ENCODE measurements at regions not wholly inside any gene's neighbourhood (a gene's known extent, or its start where the extent isn't known, plus 50 kb on each side); places are given as distances from the start of the nearest gene placed in this dataset.

DNA sequence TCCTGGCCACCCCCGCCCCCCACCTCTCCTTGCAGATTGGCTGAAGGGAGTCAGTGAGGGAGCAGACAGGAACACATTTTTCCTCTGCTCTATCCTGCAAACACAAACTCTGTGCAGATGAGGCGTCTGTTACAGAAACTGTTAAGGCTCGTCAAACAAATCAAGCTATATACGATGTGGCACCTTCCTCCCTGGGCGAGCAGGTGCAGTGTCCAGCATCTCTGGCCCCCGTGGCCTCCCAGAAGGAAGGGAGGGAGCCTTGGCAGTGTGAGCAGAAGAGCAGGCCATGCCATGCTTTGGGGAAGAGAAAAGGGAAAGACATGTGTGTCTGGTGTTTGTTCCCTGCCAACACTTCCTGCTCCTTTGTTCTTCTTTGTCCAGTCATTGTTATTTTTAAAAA, 267.8 kb downstream of the UTP18 start:
- CTCF ChIA-PET: no interaction called here
- no peak for DNase-seq (ENCODE audit: extremely low spot score)
- POLR2A ChIA-PET: no interaction called here
- TF ChIP-seq, protein P1, sequence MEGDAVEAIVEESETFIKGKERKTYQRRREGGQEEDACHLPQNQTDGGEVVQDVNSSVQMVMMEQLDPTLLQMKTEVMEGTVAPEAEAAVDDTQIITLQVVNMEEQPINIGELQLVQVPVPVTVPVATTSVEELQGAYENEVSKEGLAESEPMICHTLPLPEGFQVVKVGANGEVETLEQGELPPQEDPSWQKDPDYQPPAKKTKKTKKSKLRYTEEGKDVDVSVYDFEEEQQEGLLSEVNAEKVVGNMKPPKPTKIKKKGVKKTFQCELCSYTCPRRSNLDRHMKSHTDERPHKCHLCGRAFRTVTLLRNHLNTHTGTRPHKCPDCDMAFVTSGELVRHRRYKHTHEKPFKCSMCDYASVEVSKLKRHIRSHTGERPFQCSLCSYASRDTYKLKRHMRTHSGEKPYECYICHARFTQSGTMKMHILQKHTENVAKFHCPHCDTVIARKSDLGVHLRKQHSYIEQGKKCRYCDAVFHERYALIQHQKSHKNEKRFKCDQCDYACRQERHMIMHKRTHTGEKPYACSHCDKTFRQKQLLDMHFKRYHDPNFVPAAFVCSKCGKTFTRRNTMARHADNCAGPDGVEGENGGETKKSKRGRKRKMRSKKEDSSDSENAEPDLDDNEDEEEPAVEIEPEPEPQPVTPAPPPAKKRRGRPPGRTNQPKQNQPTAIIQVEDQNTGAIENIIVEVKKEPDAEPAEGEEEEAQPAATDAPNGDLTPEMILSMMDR (IDR thresholded peaks at IDR 0.05; ENCODE audit: control extremely low read depth, extremely low read depth, low read depth, missing control alignments): no peak

DNA sequence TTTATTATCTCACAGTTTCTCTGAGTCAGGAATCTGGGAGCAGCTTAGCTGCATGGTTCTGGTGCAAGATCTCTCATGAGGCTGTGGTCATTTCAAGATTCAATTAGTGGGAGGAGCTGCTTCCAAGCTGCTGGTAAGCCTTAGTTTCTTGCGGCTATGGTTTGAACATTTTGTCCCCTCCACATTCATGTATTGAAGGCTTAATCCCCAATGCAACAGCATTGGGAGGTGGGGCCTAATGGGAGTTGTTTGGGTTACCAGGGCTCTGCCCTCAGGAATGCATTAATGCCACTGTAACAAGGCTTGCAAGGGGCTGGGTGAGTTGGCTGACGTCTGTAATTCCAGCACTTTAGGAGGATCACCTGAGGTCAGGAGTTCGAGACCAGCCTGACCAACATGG, 272.9 kb downstream of the UTP18 start:
- ChIA-PET CTCF (interaction anchor here (1.1 to 2.2 kb wide), 2 partner anchors 22 to 71 kb away, joined by 3 to 8 read pairs; no protein-coding TSS in a partner anchor), POLR2A (no interaction called here)
- DNase-seq (ENCODE audit: extremely low spot score): no peak
- TF ChIP-seq, protein P1 (IDR thresholded peaks at IDR 0.05; ENCODE audit: control extremely low read depth, extremely low read depth, low read depth, missing control alignments): no peak

DNA sequence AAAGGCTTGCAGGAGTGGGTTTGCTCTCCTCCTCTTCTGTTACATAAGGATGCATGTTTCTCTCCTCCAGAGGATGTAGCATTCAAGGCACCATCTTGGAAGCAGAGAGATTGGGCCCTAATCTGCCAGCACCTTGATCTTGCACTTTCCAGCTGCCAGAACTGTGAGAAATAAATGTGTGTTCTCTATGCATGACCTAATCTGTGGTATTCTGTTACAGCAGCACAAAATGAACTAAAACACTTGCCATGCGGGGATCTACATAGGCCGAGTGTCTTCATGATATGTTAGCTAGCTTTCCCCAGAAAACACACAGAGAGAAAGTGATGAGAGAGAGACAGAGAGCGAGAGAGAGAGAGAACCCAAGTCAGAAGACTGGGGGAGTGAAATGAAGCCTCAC, 273.5 kb downstream of the UTP18 start:
- no peak for DNase-seq (ENCODE audit: extremely low spot score)
- ChIA-PET CTCF (interaction anchor here (1.8 kb wide), 1 partner anchor 16 kb away, joined by 6 read pairs; no protein-coding TSS in a partner anchor), POLR2A (no interaction called here)
- TF ChIP-seq, protein P1 (IDR thresholded peaks at IDR 0.05; ENCODE audit: control extremely low read depth, extremely low read depth, low read depth, missing control alignments): no peak

DNA sequence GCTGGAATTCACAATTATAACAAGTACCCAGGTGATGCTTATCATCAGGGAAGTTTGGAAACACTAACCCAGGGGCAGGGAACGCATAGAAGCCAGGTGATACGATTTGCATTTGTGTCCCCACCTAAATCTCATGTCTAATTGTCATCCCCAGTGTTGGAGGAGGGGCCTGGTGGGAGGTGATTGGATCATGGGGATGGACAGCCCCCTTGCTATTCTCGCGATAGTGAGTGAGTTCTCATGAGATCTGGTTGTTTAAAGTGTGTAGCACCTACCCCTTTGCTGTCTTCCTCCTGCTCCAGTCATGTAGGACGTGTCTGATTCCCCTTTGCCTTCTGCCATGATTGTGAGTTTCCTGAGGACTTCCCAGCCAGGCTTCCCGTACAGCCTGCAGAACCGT, 276.3 kb downstream of the UTP18 start:
- CTCF ChIA-PET: interaction anchor here (0.7 to 2.5 kb wide), 8 partner anchors 10 to 239 kb away, joined by 3 to 13 read pairs (median 4); no protein-coding TSS in a partner anchor

DNA sequence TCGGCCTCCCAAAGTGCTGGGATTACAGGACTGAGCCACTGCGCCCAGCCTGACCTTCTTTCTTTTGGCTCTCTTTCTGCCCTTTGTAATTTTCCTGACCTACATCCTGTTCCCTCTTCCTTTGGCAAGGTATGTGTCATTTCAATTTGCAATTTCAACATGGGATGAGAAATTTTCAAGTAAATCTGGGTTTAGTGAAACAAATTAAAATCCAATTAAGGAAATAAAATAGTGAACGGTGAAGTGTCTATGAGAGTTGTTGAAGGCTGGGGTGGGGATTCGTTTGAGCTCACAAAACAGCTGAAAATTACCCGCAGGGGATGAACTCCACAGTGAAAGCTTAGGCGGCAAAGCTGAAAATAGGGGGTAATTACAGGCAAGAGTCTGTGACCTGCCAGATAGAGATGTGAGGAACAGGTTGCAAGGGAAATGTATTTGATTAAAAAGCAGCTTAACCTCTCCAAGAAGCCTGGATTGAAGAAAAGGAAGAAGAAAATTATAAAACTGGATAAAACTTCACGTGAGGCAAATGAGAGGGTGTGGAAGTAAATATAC, 277.7 kb downstream of the UTP18 start:
- CTCF ChIA-PET: interaction anchor here (1.1 to 2.5 kb wide), 2 partner anchors 15 to 239 kb away, joined by 3 to 13 read pairs; no protein-coding TSS in a partner anchor
- TF ChIP-seq, protein P1 (IDR thresholded peaks at IDR 0.05; ENCODE audit: control extremely low read depth, extremely low read depth, low read depth, missing control alignments): no peak
- no peak for DNase-seq (ENCODE audit: extremely low spot score)
- POLR2A ChIA-PET: no interaction called here

More for the DNA sequence above, 276.3 kb downstream of the UTP18 start:
- POLR2A ChIA-PET: no interaction called here
- no peak for DNase-seq (ENCODE audit: extremely low spot score)
- TF ChIP-seq, protein P1 (IDR thresholded peaks at IDR 0.05; ENCODE audit: control extremely low read depth, extremely low read depth, low read depth, missing control alignments): no peak

DNA sequence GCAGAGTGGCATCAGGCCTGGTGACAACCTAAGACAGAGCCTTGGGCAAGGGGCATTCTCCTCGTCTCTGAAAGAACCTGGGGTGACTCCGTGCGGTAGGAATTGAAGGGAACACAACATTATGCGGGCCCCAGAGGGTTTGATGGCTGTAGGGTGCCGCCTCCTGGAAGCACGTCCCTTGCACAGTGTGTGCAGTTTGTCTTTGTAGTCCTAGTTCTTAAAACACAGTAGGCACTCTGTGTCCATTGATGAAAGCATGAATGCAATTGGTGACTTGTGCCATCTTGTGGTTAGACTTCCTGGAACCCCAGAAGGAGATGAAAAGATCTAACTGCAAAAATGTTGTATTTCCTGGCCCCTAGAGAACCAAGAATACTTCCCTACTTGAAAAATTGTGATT, 279.8 kb downstream of the UTP18 start:
- DNase-seq (ENCODE audit: extremely low spot score): no peak
- TF ChIP-seq, protein P1 (IDR thresholded peaks at IDR 0.05; ENCODE audit: control extremely low read depth, extremely low read depth, low read depth, missing control alignments): no peak
- POLR2A ChIA-PET: no interaction called here
- CTCF ChIA-PET: no interaction called here

Data from GM10248 (cell line).